NCI-H2107 treated with DMSO at 0.1 percent for 48 hours (cell line): ENCODE measurements at regions not wholly inside any gene's neighbourhood (a gene's known extent, or its start where the extent isn't known, plus 50 kb on each side); places are given as distances from the start of the nearest gene placed in this dataset.

Experiments
- DNase-seq: peaks from one replicate; lab custom pipeline; 2025; ENCODE audit not compliant: unreplicated experiment; lab: John Stamatoyannopoulos, UW

DNA sequence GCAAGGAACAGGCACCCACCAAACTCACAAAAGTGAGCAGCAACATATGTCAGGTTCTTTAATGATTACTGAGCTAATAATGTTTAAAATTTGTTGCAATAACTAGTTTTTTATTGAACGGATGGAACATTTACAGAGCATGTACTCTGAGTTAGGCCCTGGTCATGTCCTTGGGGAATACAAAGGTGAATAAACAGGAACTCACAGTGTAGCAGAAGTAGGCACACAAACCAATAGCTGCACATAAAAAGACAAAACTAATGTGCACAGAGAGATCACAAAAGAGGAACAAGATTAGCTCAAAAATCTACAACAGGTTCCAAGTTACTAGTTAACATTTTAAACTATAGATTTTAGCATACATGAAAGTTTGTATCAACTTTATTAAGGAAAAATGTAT, 505.3 kb upstream of the PPP2R3A start:
- no peak for DNase-seq

DNA sequence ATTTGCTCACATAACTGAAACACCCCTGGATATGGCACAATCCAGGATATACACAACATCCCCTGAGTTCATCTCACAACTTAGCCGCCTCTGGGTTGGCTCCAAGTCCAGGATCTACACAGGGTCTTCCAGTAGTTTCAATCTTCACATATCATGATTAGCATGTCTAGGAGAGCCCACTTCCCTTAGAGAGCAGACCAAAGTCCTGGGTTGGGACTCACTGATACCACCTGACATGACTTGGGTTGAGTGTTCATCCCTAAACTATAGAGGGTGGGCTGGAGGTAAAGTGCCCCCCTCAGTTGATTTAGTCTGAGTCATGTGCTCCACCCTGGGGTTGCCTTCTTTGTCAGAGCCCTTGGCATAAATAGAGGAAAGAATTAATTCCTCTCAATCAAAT, 493.6 kb upstream of the PPP2R3A start:
- DNase-seq = no peak

DNA sequence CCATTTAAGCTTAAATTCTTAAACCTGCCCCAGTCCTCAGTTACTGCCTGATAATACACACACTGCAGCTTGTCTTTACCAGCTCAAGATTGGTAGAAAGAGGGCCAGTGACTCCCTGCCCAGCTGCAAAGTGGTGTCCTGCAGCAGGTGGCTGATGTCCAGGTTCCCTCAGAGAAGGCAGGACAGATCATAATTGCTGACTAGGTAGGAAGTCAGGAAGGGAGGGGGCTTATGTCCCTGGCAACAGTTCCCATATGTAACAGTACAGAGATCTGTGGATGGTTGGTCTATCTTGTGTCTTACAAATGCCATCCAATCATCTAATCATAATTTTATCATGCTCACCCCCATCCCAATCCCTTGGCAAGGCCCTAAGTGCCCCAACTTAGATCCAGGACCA, 492.1 kb upstream of the PPP2R3A start:
- no peak for DNase-seq

DNA sequence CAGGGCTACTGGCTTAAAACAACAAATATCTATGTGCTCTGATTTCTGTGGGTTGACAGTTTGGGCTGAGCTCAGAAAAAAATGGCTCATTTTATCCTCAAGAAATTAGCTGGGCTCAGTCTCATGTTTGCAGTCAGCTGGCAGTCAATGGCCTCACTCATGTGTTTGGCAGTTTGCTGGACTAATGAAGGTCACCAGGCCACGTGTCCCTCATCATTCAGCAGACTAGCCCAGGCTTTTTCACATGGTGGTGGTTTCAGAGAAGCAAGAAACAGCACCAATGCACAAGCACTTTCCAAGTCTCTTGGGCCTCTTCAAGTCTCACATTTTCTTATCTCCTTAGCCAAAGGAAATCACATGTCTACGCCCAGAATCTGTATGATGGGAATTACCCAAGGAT, 478.3 kb upstream of the PPP2R3A start:
- no peak for DNase-seq

DNA sequence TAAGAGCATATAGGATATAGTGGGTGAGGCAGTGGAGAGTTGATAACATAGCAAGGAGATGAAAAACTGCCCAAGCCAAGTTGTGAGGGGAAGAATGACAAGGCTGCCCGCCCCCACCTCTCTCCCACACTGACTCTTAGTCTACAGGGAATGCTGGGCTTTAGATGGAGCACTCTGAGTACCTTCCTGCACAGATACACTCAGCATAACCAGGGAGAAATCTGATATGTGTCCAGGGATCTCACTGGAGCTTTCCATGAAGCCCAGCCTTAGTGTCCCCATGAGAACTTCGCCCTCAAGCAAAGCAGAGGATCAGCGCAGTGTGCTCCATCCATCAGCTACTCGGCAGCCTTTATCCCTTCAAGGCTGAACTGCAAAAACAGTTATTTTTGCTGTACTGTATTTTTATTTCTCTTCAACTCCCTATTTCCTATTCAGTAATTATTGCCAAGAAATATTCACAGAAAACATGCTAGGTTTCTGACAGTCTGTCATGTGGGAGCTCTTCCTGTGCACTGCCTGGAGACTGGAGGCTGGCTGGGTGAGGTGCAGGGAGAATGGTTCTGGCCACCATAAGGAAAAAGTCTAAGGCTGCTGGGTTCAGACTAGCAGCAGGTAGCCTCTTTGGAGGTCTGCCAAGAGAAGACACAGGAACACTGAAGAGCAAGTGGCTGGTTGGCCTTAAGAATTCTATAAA, 475.2 kb upstream of the PPP2R3A start:
- DNase-seq = no peak

DNA sequence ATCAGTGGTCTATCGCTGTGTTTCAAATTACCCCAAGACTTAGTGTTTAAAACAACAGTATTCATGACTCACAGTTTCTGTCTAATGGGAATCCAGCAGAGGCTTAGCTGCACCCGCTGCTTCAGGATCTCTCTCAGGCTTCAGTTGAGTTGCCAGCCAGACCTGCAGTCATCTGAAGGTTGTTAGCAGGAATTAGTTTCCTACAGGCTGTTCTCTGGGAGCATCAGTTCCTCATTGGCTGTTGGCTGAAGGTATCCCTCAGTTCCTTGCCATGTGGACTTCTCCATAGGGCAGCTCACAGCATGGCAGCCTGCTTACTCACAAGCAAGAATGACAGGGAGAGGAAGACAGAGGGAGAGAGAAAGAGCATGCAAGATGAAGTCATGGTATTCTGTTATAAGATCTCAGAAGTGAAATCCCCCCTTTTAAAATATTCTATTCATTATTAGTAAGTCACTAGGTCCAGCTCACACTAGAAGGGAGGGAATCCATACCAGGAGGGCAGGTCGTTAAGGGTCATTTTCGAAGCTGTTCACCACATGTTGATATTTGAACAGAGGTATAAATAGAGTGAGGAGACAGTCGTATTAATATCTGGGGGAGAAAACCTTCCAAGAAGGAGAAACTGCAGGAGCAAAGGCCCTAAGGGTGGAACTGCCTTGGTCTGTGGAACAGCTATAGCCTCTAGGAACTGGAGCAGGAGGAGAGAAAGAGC, 473.9 kb upstream of the PPP2R3A start:
- no peak for DNase-seq

DNA sequence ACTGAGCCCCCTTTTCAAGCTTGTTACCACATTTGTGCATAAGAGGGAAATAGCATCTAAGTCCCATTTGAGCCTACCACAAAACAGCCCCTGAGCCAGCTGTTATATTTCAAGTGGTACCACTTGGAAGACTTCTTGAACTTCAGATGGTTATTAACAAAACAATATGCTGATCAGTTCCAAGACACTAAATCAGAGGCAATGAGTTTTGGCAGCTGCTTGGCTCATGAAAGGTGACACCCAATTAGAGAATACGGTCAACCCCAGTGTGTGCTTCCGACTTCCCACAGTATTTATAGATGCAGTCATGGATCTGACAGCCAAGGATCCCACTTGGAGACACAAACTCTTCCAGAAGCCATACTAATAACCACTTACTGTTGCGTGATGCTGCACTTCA, 469.6 kb upstream of the PPP2R3A start:
- DNase-seq = peak; percentile 25

DNA sequence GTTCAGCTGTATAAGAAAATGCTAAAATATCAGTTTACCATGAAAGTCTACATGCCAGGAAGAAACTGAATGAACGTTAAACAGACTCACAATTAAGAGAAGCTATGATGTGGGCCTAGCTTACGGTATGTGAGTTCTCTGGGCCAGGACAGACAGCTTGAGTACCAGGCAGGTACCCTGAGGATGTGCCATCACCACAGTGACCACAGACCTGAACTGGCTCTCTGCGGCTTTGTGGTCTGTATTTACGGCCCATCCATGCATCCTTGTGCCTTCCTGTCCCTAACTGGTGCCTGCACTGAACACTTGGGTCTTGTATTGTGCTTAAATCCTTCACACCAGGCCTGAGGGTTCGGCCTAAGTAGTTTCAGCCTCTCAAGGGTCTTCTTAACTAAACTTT, 467.5 kb upstream of the PPP2R3A start:
- DNase-seq = no peak

DNA sequence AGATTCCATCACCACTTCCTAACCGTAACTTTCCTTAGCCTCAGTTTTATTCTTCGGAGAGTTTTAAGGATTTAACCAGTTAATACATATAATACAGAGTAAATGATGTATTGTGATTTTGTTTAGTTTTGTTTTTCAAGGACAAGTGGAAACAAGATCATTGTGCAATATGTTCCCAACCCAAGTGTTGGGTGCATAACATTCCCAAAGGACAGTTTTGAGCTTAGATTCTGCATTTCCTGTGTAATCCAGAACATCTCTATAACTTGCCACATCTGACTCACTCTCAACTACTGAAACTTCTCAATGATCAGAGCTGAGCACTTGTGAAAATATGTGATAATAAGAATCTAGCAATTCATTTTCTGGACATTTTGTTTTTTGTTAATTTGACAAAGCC, 466.1 kb upstream of the PPP2R3A start:
- DNase-seq = no peak

DNA sequence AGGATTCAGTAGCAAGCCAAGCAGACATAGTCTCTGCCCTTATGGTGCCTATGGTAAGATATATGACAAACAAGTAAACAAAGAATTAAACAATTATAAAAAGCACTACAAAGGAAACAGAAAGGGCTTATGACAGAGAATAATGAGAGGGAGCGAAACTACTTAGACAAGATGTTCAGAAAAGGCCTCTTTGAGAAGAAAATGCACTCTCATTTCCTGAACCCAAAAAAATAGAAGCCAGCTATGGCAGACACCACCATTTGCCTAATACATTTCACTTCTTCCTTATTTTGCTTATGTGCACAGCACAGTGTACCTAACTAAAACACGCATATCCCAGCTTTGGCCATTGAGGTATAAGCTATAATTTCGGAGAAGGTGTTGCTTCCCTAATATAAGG, 465.5 kb upstream of the PPP2R3A start:
- DNase-seq = no peak

DNA sequence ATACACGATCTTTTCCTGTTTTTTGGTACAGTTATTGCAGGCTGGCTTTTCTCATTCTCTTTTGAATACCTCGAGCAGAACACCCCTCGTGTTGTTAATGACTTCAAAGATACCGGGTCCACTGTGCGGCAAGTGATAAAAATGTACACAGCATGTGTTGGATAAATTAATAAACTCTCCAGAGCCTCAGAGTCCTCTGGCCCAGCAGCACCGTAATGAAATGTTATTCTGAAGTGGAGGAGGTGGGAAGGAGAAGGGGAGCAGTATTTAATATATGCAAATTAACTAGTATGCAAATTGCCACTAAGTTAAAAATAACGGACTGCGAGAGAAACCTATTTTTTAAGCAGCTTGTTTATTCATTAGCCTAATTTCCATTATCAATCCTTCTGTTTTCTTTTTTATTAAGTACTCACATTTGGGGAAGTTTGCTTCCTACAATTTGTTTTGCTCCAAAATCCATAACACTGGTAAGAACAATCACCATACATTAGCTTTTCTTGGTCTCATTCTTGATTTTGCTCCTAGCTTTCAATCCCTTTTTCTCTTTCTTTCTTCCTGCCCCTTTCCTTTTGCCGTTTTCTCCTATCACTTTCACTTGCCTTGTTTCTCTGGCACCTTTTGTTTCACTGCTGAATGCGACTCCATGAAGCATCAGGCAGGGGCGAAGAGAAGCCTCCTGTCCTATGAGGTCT, 462.3 kb upstream of the PPP2R3A start:
- no peak for DNase-seq

DNA sequence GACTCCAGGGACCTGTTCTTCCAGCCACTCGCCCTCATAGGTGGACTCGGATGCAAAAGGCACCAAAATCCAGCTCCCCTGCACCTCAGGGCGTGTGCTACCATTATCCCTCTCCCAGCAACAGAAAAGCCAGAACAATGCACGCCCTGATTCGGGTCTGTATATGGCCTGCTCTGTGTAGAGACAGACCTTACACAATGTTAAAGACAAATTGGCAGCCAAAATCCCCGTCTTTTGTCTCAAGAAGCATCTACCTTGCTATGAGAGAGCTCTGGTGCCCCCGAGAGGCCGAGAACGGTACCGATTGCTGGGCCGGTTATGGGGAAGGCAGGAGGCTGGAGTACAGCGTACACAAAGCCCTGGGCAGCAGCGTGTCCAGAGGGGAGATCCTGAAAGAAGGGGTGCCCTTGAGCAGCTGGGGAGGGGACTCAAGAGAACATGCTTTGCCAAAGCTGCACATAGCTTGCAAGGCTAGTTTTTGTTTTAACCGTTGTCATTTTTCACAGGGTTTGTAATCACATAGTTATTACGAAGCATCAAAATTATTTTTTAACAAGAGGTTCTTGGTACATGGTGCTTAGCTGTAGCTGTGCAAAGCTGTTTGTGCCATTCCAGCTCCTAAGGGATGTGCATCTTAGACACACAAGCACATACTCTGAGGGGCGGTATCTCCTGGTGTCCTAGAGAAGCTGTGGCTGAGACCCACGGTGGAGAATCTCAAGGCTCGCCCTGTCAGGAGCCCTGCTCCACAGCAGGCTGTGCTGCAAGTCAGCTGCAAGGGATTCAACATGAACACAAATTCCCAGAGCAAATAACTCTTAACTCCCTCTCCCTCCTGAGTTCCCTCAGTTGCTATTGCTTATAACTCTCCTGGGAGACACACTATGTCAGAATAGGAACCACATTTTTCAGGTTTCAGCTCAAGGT, 461.5 kb upstream of the PPP2R3A start:
- peak; percentile 53 for DNase-seq

DNA sequence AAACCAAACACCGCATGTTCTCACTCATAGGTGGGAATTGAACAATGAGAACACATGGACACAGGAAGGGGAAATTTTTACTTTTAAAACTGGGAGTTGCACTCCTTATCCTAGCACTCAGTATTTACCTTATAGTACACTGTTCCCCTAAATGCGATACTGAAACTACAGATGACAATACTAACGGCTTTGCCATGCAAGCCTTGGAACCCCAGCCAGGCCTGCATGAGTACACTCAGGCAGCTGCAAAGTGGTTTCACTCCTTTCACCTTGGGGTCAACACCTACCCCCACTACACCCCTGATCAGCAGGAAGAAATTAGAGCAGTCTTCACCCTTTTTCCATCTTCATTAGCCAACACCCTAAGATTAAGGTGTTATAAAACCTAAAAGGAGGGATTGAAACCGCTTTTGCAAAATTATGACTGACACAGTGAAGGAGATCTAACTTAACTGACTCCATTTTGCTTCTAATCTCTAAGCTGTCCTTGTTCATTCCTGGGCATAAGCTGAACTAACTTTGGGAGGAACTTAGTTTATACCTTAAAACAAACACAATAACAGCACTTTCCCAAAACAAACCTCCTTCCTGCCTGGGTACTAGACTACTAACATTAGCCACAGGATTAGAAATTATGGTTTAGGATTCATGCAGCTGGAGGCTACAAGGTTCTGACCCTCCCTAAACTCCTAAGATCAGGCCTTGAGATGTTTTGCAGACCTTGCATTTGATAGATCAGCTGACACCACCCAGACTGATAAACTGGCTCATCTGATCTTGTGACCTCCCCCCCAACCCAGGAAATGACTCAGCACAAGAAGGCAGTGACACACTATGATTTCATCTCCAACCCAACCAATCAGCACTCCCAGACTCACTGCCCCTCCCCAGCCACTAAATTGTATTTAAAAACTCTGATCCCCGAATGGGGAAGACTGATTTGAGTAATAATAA, 452.1 kb upstream of the PPP2R3A start:
- no peak for DNase-seq

DNA sequence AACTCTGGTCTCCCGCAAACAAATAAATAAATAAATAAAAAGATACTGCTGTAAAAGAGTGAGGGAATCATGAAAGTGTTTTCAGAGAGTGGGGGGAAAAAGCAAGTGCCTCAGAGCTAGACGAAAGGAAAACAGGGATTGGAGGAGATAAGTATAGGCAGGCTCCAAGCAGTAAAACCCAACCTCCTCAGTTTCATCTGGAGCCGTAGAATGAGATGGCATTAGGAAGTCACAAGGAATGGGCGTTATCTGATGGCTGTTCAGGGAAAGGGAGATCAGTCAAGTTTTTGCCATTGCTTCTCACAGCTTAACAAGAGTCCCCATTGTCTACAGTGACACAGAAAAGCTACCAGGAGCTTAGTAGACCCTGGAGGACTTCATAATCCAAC, 451.5 kb upstream of the PPP2R3A start:
- DNase-seq = no peak

DNA sequence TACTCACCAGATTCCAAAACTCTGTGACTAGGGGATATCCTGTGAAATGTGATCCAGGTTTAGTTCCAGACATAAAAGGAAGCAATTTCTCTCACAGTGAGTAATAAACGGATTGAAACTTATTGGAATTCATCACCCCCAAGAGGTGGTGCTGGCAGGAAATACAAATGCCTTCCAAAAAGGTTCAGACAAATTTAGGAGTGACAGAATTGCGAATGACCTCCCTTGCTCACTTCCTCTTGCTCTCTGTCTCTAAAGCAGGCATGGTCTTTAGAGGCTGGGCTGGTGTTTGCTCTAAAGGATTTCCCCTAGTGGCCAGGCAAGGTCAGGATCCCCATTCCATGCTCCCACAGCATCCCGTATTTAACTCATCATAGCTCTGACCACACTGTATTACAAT, 449.4 kb upstream of the PPP2R3A start:
- DNase-seq = no peak

DNA sequence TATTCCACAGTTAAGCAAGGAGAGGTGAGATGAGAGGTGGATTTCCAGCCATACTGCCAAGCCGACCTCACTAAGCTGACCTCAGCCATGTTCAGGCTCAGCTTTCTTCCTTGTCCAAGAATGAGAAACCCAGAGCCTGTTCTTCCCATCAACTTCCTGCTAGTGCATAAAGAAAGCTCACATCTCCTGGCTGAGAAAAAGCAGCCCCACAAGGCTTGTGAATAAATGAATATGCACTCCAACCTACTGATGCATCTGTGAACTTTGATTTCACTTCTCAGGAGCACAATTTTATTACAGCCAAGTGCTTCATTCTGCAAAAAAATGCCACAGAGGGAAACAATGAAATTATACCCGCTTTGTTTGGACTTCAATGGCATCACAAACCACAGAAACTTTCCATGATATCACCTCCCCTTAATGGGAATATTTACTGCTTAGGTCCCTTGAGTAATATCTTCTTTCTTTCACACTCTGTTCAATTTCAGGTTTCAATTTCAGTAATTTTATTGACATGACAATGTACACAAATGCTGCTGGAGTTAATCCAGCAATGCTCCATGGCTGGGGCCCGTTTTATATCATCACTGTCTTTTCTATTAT, 437.0 kb upstream of the PPP2R3A start:
- peak; percentile 74 for DNase-seq

DNA sequence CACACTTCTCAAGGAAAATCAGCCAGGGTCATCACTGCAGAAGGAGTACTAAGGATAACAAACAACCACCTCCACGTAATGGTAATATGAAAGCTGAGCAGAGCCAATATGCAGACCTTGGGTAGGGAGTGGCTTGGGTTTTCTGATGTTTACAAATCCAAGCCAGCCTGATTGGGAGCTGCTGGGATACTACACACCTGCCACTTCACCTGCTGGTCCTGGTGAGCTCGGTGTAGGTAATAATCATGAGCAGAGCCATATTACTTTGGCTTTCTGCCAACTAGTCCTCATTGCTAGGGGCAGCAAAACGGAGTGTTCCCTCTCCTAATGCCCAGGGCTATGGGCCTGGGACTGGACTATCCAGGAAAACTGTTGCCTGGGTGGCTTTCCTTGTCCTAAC, 433.5 kb upstream of the PPP2R3A start:
- peak; percentile 79 for DNase-seq

DNA sequence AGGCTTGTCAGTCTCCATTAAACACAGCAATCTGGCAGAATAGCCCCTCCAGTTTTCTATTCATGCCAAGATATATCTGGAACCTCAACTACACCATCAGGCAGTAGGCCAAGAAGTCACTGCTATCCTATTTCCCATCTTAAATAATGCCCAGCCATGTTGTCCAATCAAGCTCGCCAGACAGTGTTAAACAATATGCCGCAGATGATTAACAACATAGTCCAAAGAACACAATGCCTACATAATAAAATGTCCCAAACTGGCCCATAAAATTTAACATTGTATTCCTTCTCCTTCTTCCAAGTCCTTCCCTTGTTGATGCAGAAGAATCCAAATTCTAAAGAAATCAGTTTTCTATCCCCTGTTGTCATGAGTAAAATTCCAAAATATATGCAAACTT, 427.4 kb upstream of the PPP2R3A start:
- no peak for DNase-seq

DNA sequence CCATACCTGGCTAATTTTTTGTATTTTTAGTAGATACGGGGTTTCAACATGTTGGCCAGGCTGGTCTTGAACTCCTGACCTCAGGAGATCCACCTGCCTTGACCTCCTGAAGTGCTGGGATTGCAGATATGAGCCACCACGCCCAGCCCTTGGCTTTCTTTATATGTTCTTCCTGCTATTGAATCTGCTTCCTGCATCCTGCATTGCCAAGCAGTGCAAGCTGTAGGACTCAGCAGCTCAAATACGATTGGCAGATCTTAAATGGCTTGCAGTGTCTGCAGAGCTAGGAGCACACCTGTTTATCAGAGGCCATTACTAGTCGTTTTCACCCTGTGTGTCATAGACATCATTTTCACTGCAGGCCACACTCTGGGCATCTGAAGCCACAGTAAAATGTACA, 426.2 kb upstream of the PPP2R3A start:
- DNase-seq = no peak

DNA sequence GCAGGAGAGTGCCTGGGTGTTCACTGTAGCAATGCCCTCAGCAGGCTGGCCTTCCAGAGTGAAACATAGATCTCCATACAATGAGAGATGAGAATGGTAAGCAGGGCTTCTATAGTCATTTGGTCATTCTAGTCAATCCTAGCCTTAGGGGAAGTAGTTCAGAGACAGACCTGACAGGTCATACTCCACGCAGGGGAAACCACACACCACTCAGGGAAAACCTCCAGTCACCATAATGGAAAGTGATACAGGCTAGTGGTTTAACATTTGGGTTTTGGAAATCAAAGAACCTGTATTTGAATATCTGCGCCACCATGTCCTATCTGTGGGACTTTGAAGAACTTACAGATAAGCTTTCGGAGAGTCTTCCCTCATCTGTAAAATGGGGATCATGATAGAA, 425.7 kb upstream of the PPP2R3A start:
- no peak for DNase-seq
